Liver (tissue), 3 donors: ENCODE measurements at regions not wholly inside any gene's neighbourhood (a gene's known extent, or its start where the extent isn't known, plus 50 kb on each side); places are given as distances from the start of the nearest gene placed in this dataset.

Experiments used
- FOXA1 ChIP-seq: IDR thresholded peaks from 2 replicates; pipeline ENCODE4 v1.6.1; 2016; ENCODE audit warnings: antibody characterized with exemption
- GABPA ChIP-seq, 2 donors: IDR thresholded peaks in 1 of 2; conservative IDR thresholded peaks in 1 of 2; 2 replicates each; pipeline ENCODE4 v1.6.1; 2016; ENCODE audit warnings: antibody characterized with exemption in 2 of 2, mild to moderate bottlenecking in 1 of 2, moderate library complexity in 1 of 2
- RAD21 ChIP-seq, 2 donors: IDR thresholded peaks; 2 replicates each; pipeline ENCODE4 v1.6.1; 2016; ENCODE audit warnings: antibody characterized with exemption in 2 of 2, mild to moderate bottlenecking in 2 of 2
- RXRA ChIP-seq, 2 donors: IDR thresholded peaks; 2 replicates each; pipeline ENCODE4 v1.6.1; 2017 to 2018; ENCODE audit warnings: antibody characterized with exemption in 2 of 2, mild to moderate bottlenecking in 1 of 2
- TAF1 ChIP-seq: conservative IDR thresholded peaks from 2 replicates; pipeline ENCODE4 v1.6.1; 2016; ENCODE audit warnings: antibody characterized with exemption, mild to moderate bottlenecking
- YY1 ChIP-seq: IDR thresholded peaks from 2 replicates; pipeline ENCODE4 v1.6.1; 2016; ENCODE audit warnings: antibody characterized with exemption, mild to moderate bottlenecking
- TF ChIP-seq, protein P1 (sequence below): IDR thresholded peaks from 2 replicates; pipeline ENCODE4 v1.6.1; 2016; ENCODE audit warnings: antibody characterized with exemption, mild to moderate bottlenecking
- TF ChIP-seq, protein P2 (sequence below): fragments of 150-350 bp; IDR thresholded peaks from 2 replicates; pipeline ENCODE4 v1.5.1; 2017; ENCODE audit warnings: improper control_type of control experiment, low read depth, low read length; ENCODE audit not compliant: missing input control
- TF ChIP-seq, protein P3 (sequence below): IDR thresholded peaks from 2 replicates; pipeline ENCODE4 v1.6.1; 2016; ENCODE audit warnings: antibody characterized with exemption
- TF ChIP-seq, protein P4 (sequence below): IDR thresholded peaks from 2 replicates; pipeline ENCODE4 v1.6.1; 2016; ENCODE audit warnings: antibody characterized with exemption
- TF ChIP-seq, protein P5 (sequence below): IDR thresholded peaks from 2 replicates; pipeline ENCODE4 v1.6.1; 2016; ENCODE audit warnings: antibody characterized with exemption
- donor health status: healthy.
- donor health status: healthy.

DNA sequence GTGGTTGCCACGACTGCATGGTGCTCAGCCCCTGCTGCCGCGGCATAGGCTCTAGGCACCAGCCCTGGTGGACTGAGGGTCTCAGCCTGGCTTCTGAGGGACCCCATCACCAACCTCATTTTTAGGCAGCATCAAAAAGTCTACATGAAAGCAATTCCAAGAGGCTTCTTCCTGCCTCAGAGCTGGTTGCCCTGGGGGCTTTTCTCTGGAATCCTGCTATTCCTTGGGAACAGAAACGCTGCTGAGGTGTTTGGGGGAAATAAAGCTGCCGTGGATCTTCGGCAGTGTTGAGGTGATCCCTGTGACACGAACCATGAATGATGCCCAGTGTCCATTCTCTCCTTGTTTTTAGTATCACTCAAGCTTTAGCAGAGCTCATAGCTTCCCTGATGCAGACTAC is 148.4 kb upstream of the LRFN2 start:
- TF ChIP-seq RXRA (IDR thresholded peaks at IDR 0.05) (no peak), GABPA (IDR thresholded peaks at IDR 0.05 in 1 of 2, conservative IDR thresholded peaks at IDR 0.05 in 1 of 2) (no peak), YY1 (no peak), RAD21 (IDR thresholded peaks at IDR 0.05) (no peak), FOXA1 (no peak), TAF1 (no peak)
- TF ChIP-seq, protein P1, sequence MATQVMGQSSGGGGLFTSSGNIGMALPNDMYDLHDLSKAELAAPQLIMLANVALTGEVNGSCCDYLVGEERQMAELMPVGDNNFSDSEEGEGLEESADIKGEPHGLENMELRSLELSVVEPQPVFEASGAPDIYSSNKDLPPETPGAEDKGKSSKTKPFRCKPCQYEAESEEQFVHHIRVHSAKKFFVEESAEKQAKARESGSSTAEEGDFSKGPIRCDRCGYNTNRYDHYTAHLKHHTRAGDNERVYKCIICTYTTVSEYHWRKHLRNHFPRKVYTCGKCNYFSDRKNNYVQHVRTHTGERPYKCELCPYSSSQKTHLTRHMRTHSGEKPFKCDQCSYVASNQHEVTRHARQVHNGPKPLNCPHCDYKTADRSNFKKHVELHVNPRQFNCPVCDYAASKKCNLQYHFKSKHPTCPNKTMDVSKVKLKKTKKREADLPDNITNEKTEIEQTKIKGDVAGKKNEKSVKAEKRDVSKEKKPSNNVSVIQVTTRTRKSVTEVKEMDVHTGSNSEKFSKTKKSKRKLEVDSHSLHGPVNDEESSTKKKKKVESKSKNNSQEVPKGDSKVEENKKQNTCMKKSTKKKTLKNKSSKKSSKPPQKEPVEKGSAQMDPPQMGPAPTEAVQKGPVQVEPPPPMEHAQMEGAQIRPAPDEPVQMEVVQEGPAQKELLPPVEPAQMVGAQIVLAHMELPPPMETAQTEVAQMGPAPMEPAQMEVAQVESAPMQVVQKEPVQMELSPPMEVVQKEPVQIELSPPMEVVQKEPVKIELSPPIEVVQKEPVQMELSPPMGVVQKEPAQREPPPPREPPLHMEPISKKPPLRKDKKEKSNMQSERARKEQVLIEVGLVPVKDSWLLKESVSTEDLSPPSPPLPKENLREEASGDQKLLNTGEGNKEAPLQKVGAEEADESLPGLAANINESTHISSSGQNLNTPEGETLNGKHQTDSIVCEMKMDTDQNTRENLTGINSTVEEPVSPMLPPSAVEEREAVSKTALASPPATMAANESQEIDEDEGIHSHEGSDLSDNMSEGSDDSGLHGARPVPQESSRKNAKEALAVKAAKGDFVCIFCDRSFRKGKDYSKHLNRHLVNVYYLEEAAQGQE = no peak
- TF ChIP-seq, protein P2, sequence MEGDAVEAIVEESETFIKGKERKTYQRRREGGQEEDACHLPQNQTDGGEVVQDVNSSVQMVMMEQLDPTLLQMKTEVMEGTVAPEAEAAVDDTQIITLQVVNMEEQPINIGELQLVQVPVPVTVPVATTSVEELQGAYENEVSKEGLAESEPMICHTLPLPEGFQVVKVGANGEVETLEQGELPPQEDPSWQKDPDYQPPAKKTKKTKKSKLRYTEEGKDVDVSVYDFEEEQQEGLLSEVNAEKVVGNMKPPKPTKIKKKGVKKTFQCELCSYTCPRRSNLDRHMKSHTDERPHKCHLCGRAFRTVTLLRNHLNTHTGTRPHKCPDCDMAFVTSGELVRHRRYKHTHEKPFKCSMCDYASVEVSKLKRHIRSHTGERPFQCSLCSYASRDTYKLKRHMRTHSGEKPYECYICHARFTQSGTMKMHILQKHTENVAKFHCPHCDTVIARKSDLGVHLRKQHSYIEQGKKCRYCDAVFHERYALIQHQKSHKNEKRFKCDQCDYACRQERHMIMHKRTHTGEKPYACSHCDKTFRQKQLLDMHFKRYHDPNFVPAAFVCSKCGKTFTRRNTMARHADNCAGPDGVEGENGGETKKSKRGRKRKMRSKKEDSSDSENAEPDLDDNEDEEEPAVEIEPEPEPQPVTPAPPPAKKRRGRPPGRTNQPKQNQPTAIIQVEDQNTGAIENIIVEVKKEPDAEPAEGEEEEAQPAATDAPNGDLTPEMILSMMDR = no peak
- TF ChIP-seq, protein P3, sequence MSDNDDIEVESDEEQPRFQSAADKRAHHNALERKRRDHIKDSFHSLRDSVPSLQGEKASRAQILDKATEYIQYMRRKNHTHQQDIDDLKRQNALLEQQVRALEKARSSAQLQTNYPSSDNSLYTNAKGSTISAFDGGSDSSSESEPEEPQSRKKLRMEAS = no peak
- TF ChIP-seq, protein P4, sequence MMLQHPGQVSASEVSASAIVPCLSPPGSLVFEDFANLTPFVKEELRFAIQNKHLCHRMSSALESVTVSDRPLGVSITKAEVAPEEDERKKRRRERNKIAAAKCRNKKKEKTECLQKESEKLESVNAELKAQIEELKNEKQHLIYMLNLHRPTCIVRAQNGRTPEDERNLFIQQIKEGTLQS = no peak
- TF ChIP-seq, protein P5, sequence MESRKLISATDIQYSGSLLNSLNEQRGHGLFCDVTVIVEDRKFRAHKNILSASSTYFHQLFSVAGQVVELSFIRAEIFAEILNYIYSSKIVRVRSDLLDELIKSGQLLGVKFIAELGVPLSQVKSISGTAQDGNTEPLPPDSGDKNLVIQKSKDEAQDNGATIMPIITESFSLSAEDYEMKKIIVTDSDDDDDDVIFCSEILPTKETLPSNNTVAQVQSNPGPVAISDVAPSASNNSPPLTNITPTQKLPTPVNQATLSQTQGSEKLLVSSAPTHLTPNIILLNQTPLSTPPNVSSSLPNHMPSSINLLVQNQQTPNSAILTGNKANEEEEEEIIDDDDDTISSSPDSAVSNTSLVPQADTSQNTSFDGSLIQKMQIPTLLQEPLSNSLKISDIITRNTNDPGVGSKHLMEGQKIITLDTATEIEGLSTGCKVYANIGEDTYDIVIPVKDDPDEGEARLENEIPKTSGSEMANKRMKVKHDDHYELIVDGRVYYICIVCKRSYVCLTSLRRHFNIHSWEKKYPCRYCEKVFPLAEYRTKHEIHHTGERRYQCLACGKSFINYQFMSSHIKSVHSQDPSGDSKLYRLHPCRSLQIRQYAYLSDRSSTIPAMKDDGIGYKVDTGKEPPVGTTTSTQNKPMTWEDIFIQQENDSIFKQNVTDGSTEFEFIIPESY = no peak
